Transverse colon (tissue), 4 donors: ENCODE measurements at regions not wholly inside any gene's neighbourhood (a gene's known extent, or its start where the extent isn't known, plus 50 kb on each side); places are given as distances from the start of the nearest gene placed in this dataset.

ENCODE experiments used
- CTCF ChIP-seq, 5 experiments: fragments of 200-600 bp in 3 of 5; fragments of 450-650 bp in 2 of 5; sonication (generic) in 3 of 5; IDR thresholded peaks; 1 replicate in 2 of 5; 2 replicates in 3 of 5; pipeline ENCODE4 v1.5.1; 2016 to 2017; ENCODE audit warnings: antibody characterized with exemption in 5 of 5, inconsistent platforms in 3 of 5, mild to moderate bottlenecking in 2 of 5, moderate library complexity in 1 of 5
- EP300 ChIP-seq: sonication (generic); formaldehyde crosslinking; IDR thresholded peaks from one replicate; pipeline ENCODE4 v1.6.1; 2017; ENCODE audit warnings: antibody characterized with exemption, low read depth
- POLR2A ChIP-seq: fragments of 450-650 bp; IDR thresholded peaks from one replicate; pipeline ENCODE4 v1.6.1; 2016; ENCODE audit warnings: antibody characterized with exemption, mild to moderate bottlenecking, moderate library complexity
- POLR2AphosphoS5 ChIP-seq, 3 donors: sonication (generic); formaldehyde crosslinking; IDR thresholded peaks; one replicate each; pipeline ENCODE4 v1.6.1; 2016; ENCODE audit warnings: antibody characterized with exemption in 3 of 3

GRCh38 chr2:28694364-28694763, 57.3 kb upstream of the PPP1CB start:
- TF ChIP-seq CTCF (IDR thresholded peaks at IDR 0.05), result no peak
- no peak for TF ChIP-seq EP300
- no peak for TF ChIP-seq POLR2AphosphoS5 (IDR thresholded peaks at IDR 0.05)
- no peak for TF ChIP-seq POLR2A
